HepG2 (cell line): ENCODE measurements at regions not wholly inside any gene's neighbourhood (a gene's known extent, or its start where the extent isn't known, plus 50 kb on each side); places are given as distances from the start of the nearest gene placed in this dataset.

ENCODE experiments used
- BCL6 ChIP-seq: IDR thresholded peaks from 2 replicates; pipeline ENCODE4 v1.6.1; 2016; ENCODE audit warnings: missing genetic modification reagents, missing compliant biosample characterization
- JUN ChIP-seq: sonication (generic); formaldehyde crosslinking; IDR thresholded peaks from 2 replicates; pipeline ENCODE4 v1.4.0; 2020; ENCODE audit warnings: mild to moderate bottlenecking, missing genetic modification reagents
- KDM5A ChIP-seq: fragments of 200-600 bp; sonication (generic); IDR thresholded peaks from 2 replicates; pipeline ENCODE4 v1.7.0; 2018; ENCODE audit warnings: antibody characterized with exemption, mild to moderate bottlenecking, low read length, borderline replicate concordance
- MIER3 ChIP-seq: IDR thresholded peaks from 2 replicates; pipeline ENCODE4 v1.6.1; 2016; ENCODE audit warnings: missing compliant biosample characterization, borderline replicate concordance
- NFE2L2 ChIP-seq: fragments of 150-350 bp; IDR thresholded peaks from 2 replicates; pipeline ENCODE4 v1.6.1; 2014; ENCODE audit warnings: low read length
- POLR2G ChIP-seq: fragments of 200-400 bp; formaldehyde crosslinking; IDR thresholded peaks from 2 replicates; pipeline ENCODE4 v1.6.1; 2018; ENCODE audit warnings: mild to moderate bottlenecking, low read depth, low read length, moderate library complexity
- ZIK1 ChIP-seq: sonication (generic); formaldehyde crosslinking; IDR thresholded peaks from 2 replicates; pipeline ENCODE4 v1.5.0; 2020; ENCODE audit warnings: mild to moderate bottlenecking, low read depth, missing genetic modification reagents, borderline replicate concordance
- ZNF12 ChIP-seq: sonication (generic); formaldehyde crosslinking; IDR thresholded peaks from 2 replicates; pipeline ENCODE4 v1.5.0; 2020; ENCODE audit warnings: missing genetic modification reagents
- ZNF205 ChIP-seq: IDR thresholded peaks from 2 replicates; pipeline ENCODE4 v1.6.1; 2018; ENCODE audit warnings: missing biosample characterization, missing genetic modification reagents
- ZNF547 ChIP-seq: sonication (generic); formaldehyde crosslinking; IDR thresholded peaks from 2 replicates; pipeline ENCODE4 v1.5.1; 2020; ENCODE audit warnings: mild to moderate bottlenecking, missing genetic modification reagents
- TF ChIP-seq, protein P1 (sequence below): sonication (generic); formaldehyde crosslinking; conservative IDR thresholded peaks from 2 replicates; pipeline ENCODE4 v1.4.0; 2020; ENCODE audit warnings: missing genetic modification reagents
- TF ChIP-seq, protein P2 (sequence below): IDR thresholded peaks from 2 replicates; pipeline ENCODE4 v1.6.1; 2012; ENCODE audit warnings: low read depth, low read length, improper control_type of control experiment
- TF ChIP-seq, protein P3 (sequence below): sonication (generic); formaldehyde crosslinking; IDR thresholded peaks from 2 replicates; pipeline ENCODE4 v1.4.0; 2020; ENCODE audit warnings: mild to moderate bottlenecking, missing genetic modification reagents, borderline replicate concordance
- TF ChIP-seq, protein P4 (sequence below): sonication (generic); formaldehyde crosslinking; IDR thresholded peaks from 2 replicates; pipeline ENCODE4 v1.4.0; 2020; ENCODE audit warnings: missing genetic modification reagents
- TF ChIP-seq, protein P5 (sequence below): sonication (generic); formaldehyde crosslinking; IDR thresholded peaks from 2 replicates; pipeline ENCODE4 v1.4.0; 2020; ENCODE audit warnings: missing genetic modification reagents, borderline replicate concordance

DNA sequence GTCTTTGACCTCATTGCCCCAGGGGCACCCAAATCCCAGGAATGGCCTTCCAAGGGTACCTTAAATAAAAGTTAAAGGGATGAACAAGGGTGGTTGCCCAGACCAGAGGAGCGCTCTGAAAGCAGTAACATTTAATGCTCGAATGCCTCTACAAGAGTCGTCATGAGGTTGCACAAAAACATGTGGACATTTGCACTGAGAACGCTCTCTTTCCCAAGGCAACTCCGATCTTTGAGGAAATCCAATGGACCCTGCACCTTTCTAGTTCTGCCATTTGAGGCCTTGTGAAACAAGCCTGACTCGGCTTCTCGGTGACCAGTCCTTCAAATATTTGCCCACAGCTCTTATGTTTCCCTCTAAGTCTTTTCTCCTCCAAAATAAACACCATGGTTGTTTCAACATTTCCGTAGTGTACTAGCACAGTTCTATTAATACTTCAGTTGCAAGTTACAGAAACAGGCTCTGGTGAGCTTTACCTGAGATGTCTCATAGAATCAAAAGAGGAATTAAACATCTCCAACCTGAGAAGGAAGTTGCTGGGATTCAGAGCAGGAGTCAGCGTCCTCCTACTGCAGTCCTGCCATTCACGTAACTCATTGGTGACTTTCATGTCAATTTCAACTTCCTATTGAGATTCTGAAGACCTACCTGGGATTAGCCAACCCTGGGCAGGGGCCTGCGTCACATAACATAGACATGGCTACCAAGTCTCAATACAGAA, 168.8 kb upstream of the RAI14 start (continued):
- TF ChIP-seq, protein P1, sequence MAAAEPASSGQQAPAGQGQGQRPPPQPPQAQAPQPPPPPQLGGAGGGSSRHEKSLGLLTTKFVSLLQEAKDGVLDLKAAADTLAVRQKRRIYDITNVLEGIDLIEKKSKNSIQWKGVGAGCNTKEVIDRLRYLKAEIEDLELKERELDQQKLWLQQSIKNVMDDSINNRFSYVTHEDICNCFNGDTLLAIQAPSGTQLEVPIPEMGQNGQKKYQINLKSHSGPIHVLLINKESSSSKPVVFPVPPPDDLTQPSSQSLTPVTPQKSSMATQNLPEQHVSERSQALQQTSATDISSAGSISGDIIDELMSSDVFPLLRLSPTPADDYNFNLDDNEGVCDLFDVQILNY (CRISPR knock-in tag), result no peak
- no peak; the same call in 1 of the 2 replicates for TF ChIP-seq KDM5A
- no peak for TF ChIP-seq NFE2L2
- TF ChIP-seq, protein P2, sequence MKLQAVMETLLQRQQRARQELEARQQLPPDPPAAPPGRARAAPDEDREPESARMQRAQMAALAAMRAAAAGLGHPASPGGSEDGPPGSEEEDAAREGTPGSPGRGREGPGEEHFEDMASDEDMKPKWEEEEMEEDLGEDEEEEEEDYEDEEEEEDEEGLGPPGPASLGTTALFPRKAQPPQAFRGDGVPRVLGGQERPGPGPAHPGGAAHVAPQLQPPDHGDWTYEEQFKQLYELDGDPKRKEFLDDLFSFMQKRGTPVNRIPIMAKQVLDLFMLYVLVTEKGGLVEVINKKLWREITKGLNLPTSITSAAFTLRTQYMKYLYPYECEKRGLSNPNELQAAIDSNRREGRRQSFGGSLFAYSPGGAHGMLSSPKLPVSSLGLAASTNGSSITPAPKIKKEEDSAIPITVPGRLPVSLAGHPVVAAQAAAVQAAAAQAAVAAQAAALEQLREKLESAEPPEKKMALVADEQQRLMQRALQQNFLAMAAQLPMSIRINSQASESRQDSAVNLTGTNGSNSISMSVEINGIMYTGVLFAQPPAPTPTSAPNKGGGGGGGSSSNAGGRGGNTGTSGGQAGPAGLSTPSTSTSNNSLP, result peak; percentile 8; the same call in 1 of the 2 replicates
- TF ChIP-seq ZNF547, result 0 out of 2 replicates have a peak, but pooled peaks have one; percentile 25
- TF ChIP-seq POLR2G, result peak; percentile 60
- TF ChIP-seq, protein P3, sequence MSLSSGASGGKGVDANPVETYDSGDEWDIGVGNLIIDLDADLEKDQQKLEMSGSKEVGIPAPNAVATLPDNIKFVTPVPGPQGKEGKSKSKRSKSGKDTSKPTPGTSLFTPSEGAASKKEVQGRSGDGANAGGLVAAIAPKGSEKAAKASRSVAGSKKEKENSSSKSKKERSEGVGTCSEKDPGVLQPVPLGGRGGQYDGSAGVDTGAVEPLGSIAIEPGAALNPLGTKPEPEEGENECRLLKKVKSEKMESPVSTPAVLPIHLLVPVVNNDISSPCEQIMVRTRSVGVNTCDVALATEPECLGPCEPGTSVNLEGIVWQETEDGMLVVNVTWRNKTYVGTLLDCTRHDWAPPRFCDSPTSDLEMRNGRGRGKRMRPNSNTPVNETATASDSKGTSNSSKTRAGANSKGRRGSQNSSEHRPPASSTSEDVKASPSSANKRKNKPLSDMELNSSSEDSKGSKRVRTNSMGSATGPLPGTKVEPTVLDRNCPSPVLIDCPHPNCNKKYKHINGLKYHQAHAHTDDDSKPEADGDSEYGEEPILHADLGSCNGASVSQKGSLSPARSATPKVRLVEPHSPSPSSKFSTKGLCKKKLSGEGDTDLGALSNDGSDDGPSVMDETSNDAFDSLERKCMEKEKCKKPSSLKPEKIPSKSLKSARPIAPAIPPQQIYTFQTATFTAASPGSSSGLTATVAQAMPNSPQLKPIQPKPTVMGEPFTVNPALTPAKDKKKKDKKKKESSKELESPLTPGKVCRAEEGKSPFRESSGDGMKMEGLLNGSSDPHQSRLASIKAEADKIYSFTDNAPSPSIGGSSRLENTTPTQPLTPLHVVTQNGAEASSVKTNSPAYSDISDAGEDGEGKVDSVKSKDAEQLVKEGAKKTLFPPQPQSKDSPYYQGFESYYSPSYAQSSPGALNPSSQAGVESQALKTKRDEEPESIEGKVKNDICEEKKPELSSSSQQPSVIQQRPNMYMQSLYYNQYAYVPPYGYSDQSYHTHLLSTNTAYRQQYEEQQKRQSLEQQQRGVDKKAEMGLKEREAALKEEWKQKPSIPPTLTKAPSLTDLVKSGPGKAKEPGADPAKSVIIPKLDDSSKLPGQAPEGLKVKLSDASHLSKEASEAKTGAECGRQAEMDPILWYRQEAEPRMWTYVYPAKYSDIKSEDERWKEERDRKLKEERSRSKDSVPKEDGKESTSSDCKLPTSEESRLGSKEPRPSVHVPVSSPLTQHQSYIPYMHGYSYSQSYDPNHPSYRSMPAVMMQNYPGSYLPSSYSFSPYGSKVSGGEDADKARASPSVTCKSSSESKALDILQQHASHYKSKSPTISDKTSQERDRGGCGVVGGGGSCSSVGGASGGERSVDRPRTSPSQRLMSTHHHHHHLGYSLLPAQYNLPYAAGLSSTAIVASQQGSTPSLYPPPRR (CRISPR knock-in tag), result peak; percentile 81; the same call in 1 of the 2 replicates
- TF ChIP-seq BCL6 (CRISPR knock-in tag), result peak; percentile 91
- peak; percentile 42; the same call in 1 of the 2 replicates for TF ChIP-seq ZNF12 (CRISPR knock-in tag)
- peak; percentile 63; the same call in 1 of the 2 replicates for TF ChIP-seq ZNF205
- TF ChIP-seq, protein P4, sequence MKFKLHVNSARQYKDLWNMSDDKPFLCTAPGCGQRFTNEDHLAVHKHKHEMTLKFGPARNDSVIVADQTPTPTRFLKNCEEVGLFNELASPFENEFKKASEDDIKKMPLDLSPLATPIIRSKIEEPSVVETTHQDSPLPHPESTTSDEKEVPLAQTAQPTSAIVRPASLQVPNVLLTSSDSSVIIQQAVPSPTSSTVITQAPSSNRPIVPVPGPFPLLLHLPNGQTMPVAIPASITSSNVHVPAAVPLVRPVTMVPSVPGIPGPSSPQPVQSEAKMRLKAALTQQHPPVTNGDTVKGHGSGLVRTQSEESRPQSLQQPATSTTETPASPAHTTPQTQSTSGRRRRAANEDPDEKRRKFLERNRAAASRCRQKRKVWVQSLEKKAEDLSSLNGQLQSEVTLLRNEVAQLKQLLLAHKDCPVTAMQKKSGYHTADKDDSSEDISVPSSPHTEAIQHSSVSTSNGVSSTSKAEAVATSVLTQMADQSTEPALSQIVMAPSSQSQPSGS (CRISPR knock-in tag), result peak; percentile 39; the same call in 1 of the 2 replicates
- peak; percentile 51; the same call in 1 of the 2 replicates for TF ChIP-seq JUN (CRISPR knock-in tag)
- 0 out of 2 replicates have a peak, but pooled peaks have one; percentile 78 for TF ChIP-seq MIER3 (CRISPR knock-in tag)
- TF ChIP-seq ZIK1 (CRISPR knock-in tag), result no peak
- TF ChIP-seq, protein P5, sequence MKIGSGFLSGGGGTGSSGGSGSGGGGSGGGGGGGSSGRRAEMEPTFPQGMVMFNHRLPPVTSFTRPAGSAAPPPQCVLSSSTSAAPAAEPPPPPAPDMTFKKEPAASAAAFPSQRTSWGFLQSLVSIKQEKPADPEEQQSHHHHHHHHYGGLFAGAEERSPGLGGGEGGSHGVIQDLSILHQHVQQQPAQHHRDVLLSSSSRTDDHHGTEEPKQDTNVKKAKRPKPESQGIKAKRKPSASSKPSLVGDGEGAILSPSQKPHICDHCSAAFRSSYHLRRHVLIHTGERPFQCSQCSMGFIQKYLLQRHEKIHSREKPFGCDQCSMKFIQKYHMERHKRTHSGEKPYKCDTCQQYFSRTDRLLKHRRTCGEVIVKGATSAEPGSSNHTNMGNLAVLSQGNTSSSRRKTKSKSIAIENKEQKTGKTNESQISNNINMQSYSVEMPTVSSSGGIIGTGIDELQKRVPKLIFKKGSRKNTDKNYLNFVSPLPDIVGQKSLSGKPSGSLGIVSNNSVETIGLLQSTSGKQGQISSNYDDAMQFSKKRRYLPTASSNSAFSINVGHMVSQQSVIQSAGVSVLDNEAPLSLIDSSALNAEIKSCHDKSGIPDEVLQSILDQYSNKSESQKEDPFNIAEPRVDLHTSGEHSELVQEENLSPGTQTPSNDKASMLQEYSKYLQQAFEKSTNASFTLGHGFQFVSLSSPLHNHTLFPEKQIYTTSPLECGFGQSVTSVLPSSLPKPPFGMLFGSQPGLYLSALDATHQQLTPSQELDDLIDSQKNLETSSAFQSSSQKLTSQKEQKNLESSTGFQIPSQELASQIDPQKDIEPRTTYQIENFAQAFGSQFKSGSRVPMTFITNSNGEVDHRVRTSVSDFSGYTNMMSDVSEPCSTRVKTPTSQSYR (CRISPR knock-in tag), result peak; percentile 22; the same call in 1 of the 2 replicates
